Kidney (tissue), 13 donors: ENCODE measurements at regions not wholly inside any gene's neighbourhood (a gene's known extent, or its start where the extent isn't known, plus 50 kb on each side); places are given as distances from the start of the nearest gene placed in this dataset.

ENCODE experiments used
- DNase-seq, 5 donors: peaks; one replicate each; pipeline ENCODE4 v3.0.0-alpha.2; 2013 to 2020
- FAIRE-seq: peaks from 2 replicates; lab custom pipeline; 2012; peaks lifted over from hg19 to GRCh38; lab: Jason Lieb, UNC
- H3K27ac ChIP-seq, 2 donors: one replicate each; pipeline ENCODE4 v1.7.0; 2013; ENCODE audit warnings: low read depth in 2 of 2, low read length in 2 of 2, inconsistent platforms in 1 of 2
- H3K27me3 ChIP-seq: one replicate; pipeline ENCODE4 v1.7.1; 2013; ENCODE audit warnings: low read length, inconsistent platforms; ENCODE audit not compliant: control insufficient read depth, insufficient read depth
- H3K36me3 ChIP-seq, 3 donors: one replicate each; pipeline versions ENCODE4 v1.7.0 to v1.7.1; 2013; ENCODE audit warnings: low read length in 3 of 3, control low read depth in 1 of 3, inconsistent platforms in 1 of 3; ENCODE audit not compliant: insufficient read depth in 3 of 3, control insufficient read depth in 2 of 3
- H3K4me1 ChIP-seq, 3 donors: one replicate each; pipeline versions ENCODE4 v1.7.0 to v1.7.1; 2013; ENCODE audit warnings: low read length in 3 of 3, inconsistent platforms in 1 of 3, low read depth in 1 of 3; ENCODE audit not compliant: control insufficient read depth in 2 of 3, insufficient read depth in 2 of 3
- H3K4me3 ChIP-seq, 3 donors: one replicate each; pipeline versions ENCODE4 v1.7.0 to v1.8.1; 2013; ENCODE audit warnings: low read length in 3 of 3, control low read depth in 1 of 3, inconsistent platforms in 1 of 3
- H3K9ac ChIP-seq, 3 donors: one replicate each; pipeline versions ENCODE4 v1.7.0 to v1.7.1; 2013; ENCODE audit warnings: low read length in 3 of 3, control low read depth in 1 of 3, inconsistent platforms in 1 of 3
- H3K9me3 ChIP-seq, 3 donors: one replicate each; pipeline versions ENCODE4 v1.7.0 to v1.7.1; 2013; ENCODE audit warnings: low read length in 3 of 3, control low read depth in 1 of 3, inconsistent platforms in 1 of 3; ENCODE audit not compliant: control insufficient read depth in 2 of 3, insufficient read depth in 1 of 3
- intact Hi-C: fragments of 100-400 bp; cut with DNase I; formaldehyde crosslinking; loops from one replicate; pipeline ENCODE4 v1.11.1; 2022
- TF ChIP-seq, protein P1 (sequence below): IDR thresholded peaks from 3 replicates; pipeline ENCODE4 v1.5.1; 2012; ENCODE audit warnings: mild to moderate bottlenecking, moderate library complexity, borderline replicate concordance; ENCODE audit not compliant: insufficient read depth; ENCODE audit errors: extremely low read depth
- donor health status: control.
- donor health status: control.
- donor health status: control.
- donor health status: control.
- donor health status: control.
- donor health status: DM: yes; HTN: yes; CAD: no.
- donor health status: Normal renal cell carcinoma (clear cell type).

- intact Hi-C loops: no loop called here
- no peak overlapping the region for H3K9ac ChIP-seq
- DNase-seq: no peak
- H3K4me1 ChIP-seq: no peaks in the 10 kb centered on the region
- no peak overlapping the region for H3K4me3 ChIP-seq
- no peaks in the 10 kb centered on the region for H3K36me3 ChIP-seq
- H3K27ac ChIP-seq: no peak overlapping the region
- no peak for FAIRE-seq
- no peaks in the 10 kb centered on the region for H3K9me3 ChIP-seq
- H3K27me3 ChIP-seq: no peaks in the 10 kb centered on the region
- TF ChIP-seq, protein P1, sequence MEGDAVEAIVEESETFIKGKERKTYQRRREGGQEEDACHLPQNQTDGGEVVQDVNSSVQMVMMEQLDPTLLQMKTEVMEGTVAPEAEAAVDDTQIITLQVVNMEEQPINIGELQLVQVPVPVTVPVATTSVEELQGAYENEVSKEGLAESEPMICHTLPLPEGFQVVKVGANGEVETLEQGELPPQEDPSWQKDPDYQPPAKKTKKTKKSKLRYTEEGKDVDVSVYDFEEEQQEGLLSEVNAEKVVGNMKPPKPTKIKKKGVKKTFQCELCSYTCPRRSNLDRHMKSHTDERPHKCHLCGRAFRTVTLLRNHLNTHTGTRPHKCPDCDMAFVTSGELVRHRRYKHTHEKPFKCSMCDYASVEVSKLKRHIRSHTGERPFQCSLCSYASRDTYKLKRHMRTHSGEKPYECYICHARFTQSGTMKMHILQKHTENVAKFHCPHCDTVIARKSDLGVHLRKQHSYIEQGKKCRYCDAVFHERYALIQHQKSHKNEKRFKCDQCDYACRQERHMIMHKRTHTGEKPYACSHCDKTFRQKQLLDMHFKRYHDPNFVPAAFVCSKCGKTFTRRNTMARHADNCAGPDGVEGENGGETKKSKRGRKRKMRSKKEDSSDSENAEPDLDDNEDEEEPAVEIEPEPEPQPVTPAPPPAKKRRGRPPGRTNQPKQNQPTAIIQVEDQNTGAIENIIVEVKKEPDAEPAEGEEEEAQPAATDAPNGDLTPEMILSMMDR: no peak
Observed at GRCh38 chr10:111273235-111273634, 196.4 kb downstream of the ADRA2A start.

GRCh38 chr10:111273635-111274034 is 196.8 kb downstream of the ADRA2A start:
- no peak overlapping the region for H3K27ac ChIP-seq
- H3K27me3 ChIP-seq: no peaks in the 10 kb centered on the region
- no peak for FAIRE-seq
- DNase-seq: no peak
- TF ChIP-seq, protein P1: no peak
- intact Hi-C loops: no loop called here
- H3K4me1 ChIP-seq: no peaks in the 10 kb centered on the region
- no peaks in the 10 kb centered on the region for H3K9me3 ChIP-seq
- no peak overlapping the region for H3K9ac ChIP-seq
- H3K36me3 ChIP-seq: no peaks in the 10 kb centered on the region
- H3K4me3 ChIP-seq: no peak overlapping the region

DNA sequence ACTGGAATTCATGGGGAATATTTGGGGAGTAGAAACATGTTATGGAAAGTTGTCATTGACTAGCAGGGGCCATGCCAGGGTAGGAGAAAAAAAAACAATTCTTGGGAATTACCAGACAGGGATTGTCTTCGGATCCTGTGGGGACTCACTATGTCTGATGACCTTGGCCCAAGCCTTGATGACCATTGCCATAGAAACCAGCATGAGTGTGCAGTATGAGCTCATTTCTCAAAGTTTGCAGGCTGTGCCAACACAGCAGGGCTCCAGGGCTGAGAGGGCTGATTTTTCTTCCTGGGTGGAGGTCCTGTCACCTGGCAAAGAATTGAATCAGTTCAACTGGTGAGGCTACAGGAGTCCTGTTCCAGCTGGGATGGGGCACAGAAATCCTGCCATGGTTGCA is 198.3 kb downstream of the ADRA2A start:
- Histone ChIP-seq H3K27ac (no peak overlapping the region), H3K4me1 (no peaks in the 10 kb centered on the region), H3K9me3 (no peaks in the 10 kb centered on the region), H3K36me3 (no peaks in the 10 kb centered on the region), H3K27me3 (no peaks in the 10 kb centered on the region), H3K9ac (no peak overlapping the region), H3K4me3 (no peak overlapping the region)
- FAIRE-seq (no peak), DNase-seq (no peak)
- intact Hi-C loops: no loop called here
- TF ChIP-seq, protein P1: no peak

DNA sequence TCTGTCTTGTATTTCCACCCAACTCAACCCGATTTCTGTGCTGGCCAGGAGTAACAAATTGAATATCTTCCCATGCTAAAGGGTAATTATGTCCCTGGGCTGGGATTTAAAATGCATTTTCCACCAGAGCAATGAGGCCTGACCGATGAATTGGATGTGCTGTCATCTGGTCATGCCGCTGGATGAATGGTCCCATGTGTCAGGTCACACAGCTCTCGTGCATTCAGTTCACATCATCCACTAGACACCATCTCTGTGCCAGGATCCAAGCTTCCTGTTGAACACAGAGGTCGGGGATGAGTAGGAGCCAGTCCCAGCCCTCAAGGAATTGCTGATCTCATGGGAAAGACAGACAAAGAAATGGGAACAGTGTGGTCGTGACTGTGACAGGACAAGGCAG is 200.8 kb downstream of the ADRA2A start:
- Histone ChIP-seq H3K4me1 (no peaks in the 10 kb centered on the region), H3K9ac (no peak overlapping the region), H3K4me3 (no peak overlapping the region), H3K36me3 (no peaks in the 10 kb centered on the region), H3K9me3 (no peaks in the 10 kb centered on the region), H3K27me3 (no peaks in the 10 kb centered on the region), H3K27ac (no peak overlapping the region)
- no peak for FAIRE-seq
- intact Hi-C loops: no loop called here
- DNase-seq: no peak
- TF ChIP-seq, protein P1: no peak
